SK-N-SH (cell line): ENCODE measurements at regions not wholly inside any gene's neighbourhood (a gene's known extent, or its start where the extent isn't known, plus 50 kb on each side); places are given as distances from the start of the nearest gene placed in this dataset.

ENCODE experiments used
- CTCF ChIA-PET: fragments of 300-600, 350-600 bp; formaldehyde crosslinking; extraction: SDS; loops from one replicate; lab custom pipeline; 2021; lab: Yijun Ruan, JAX
- POLR2A ChIA-PET: fragments of 350-600 bp; sonication (Branson Sonifier 250); formaldehyde crosslinking; extraction: SDS; loops from one replicate; lab custom pipeline; 2020; ENCODE audit warnings: antibody characterized with exemption, inconsistent platforms; lab: Yijun Ruan, JAX
- DNase-seq: peaks from one replicate; pipeline ENCODE4 v3.0.0; 2012
- H2AFZ ChIP-seq: fragments of 200-600 bp; sonication (generic); 2 replicates; pipeline ENCODE4 v1.8.1; 2016; ENCODE audit warnings: antibody characterized with exemption, mild to moderate bottlenecking, low read depth
- H3F3A ChIP-seq: fragments of 200-600 bp; sonication (generic); replicated peaks from 2 replicates; pipeline ENCODE3; 2016; ENCODE audit warnings: antibody characterized with exemption, mild to moderate bottlenecking; ENCODE audit not compliant: insufficient read depth
- H3K27ac ChIP-seq, 2 experiments: fragments of 200-500 bp in 1 of 2; fragments of 200-600 bp in 1 of 2; sonication (Bioruptor generic) in 1 of 2; sonication (generic), shearing (Covaris generic) in 1 of 2; 2 replicates each; pipeline versions ENCODE4 v1.5.1 to v1.6.1; 2014 to 2016; ENCODE audit warnings: low read depth in 2 of 2, inconsistent platforms in 1 of 2, low read length in 1 of 2, mild to moderate bottlenecking in 1 of 2, mixed read lengths in 1 of 2
- H3K27me3 ChIP-seq: fragments of 200-600 bp; sonication (generic), shearing (Covaris generic); 2 replicates; pipeline ENCODE4 v1.6.1; 2016; ENCODE audit warnings: mixed run types; ENCODE audit not compliant: insufficient read depth
- H3K36me3 ChIP-seq, 2 experiments: fragments of 200-500 bp in 1 of 2; fragments of 200-600 bp in 1 of 2; sonication (Bioruptor generic) in 1 of 2; sonication (generic) in 1 of 2; replicated peaks in 1 of 2; 2 replicates each; pipeline versions ENCODE3 to v1.5.1; 2014 to 2016; ENCODE audit warnings: low read length in 1 of 2, mild to moderate bottlenecking in 1 of 2; ENCODE audit not compliant: insufficient read depth in 2 of 2, control insufficient read depth in 1 of 2
- H3K4me1 ChIP-seq, 2 experiments: fragments of 200-500 bp in 1 of 2; fragments of 200-600 bp in 1 of 2; sonication (Bioruptor generic) in 1 of 2; sonication (generic), shearing (Covaris generic) in 1 of 2; 2 replicates each; pipeline versions ENCODE4 v1.5.1 to v1.6.1; 2014 to 2016; ENCODE audit warnings: low read depth in 1 of 2, low read length in 1 of 2, mixed run types in 1 of 2; ENCODE audit not compliant: insufficient read depth in 2 of 2, control insufficient read depth in 1 of 2
- H3K4me2 ChIP-seq: fragments of 200-600 bp; sonication (generic), shearing (Covaris generic); 2 replicates; pipeline ENCODE4 v1.6.1; 2017; ENCODE audit warnings: mixed run types
- H3K4me3 ChIP-seq, 2 experiments: fragments of 200-500 bp in 1 of 2; fragments of 200-600 bp in 1 of 2; sonication (Bioruptor generic) in 1 of 2; sonication (generic), shearing (Covaris generic) in 1 of 2; 2 replicates each; pipeline versions ENCODE4 v1.5.1 to v1.8.1; 2014 to 2016; ENCODE audit warnings: low read depth in 2 of 2, inconsistent platforms in 1 of 2, low read length in 1 of 2, mild to moderate bottlenecking in 1 of 2, mixed read lengths in 1 of 2, moderate library complexity in 1 of 2
- H3K79me2 ChIP-seq: fragments of 200-600 bp; sonication (generic); 2 replicates; pipeline ENCODE4 v1.8.1; 2017; ENCODE audit warnings: mild to moderate bottlenecking; ENCODE audit not compliant: insufficient read depth
- H3K9ac ChIP-seq: fragments of 200-600 bp; sonication (generic); 2 replicates; pipeline ENCODE4 v1.6.1; 2017; ENCODE audit warnings: mixed run types
- H3K9me2 ChIP-seq: fragments of 200-600 bp; sonication (generic); 2 replicates; pipeline ENCODE4 v1.6.1; 2017; ENCODE audit warnings: mixed run types
- H3K9me3 ChIP-seq: fragments of 200-600 bp; sonication (generic); 2 replicates; pipeline ENCODE4 v1.6.1; 2017; ENCODE audit warnings: mixed run types, mild to moderate bottlenecking, moderate library complexity
- H4K20me1 ChIP-seq: fragments of 200-600 bp; sonication (generic); 2 replicates; pipeline ENCODE4 v1.6.1; 2017; ENCODE audit warnings: mild to moderate bottlenecking, mixed run types; ENCODE audit not compliant: insufficient read depth
- CHD2 ChIP-seq: fragments of 150-350 bp; IDR thresholded peaks from 2 replicates; pipeline ENCODE4 v1.6.1; 2018; ENCODE audit warnings: low read length; ENCODE audit not compliant: partially characterized antibody
- EP300 ChIP-seq, 2 experiments: IDR thresholded peaks; 2 replicates each; pipeline versions ENCODE4 v1.4.0 to v1.6.1; 2012; ENCODE audit warnings: borderline replicate concordance in 1 of 2, low read depth in 1 of 2, low read length in 1 of 2
- FOSL2 ChIP-seq: IDR thresholded peaks from 2 replicates; pipeline ENCODE4 v1.4.0; 2012; ENCODE audit warnings: low read depth, mild to moderate bottlenecking, moderate library complexity, borderline replicate concordance
- FOXJ3 ChIP-seq: sonication (generic); formaldehyde crosslinking; IDR thresholded peaks from 2 replicates; pipeline ENCODE4 v1.5.1; 2020; ENCODE audit warnings: mild to moderate bottlenecking, missing genetic modification reagents
- FOXM1 ChIP-seq: IDR thresholded peaks from 2 replicates; pipeline ENCODE4 v1.4.0; 2012; ENCODE audit warnings: low read depth, mild to moderate bottlenecking
- GABPA ChIP-seq: IDR thresholded peaks from 2 replicates; pipeline ENCODE4 v1.4.0; 2012; ENCODE audit warnings: low read depth, mild to moderate bottlenecking
- JUND ChIP-seq: IDR thresholded peaks from 2 replicates; pipeline ENCODE4 v1.4.0; 2012
- MXI1 ChIP-seq: IDR thresholded peaks from 2 replicates; pipeline ENCODE4 v1.6.1; 2012; ENCODE audit warnings: mild to moderate bottlenecking, low read depth, low read length, improper control_type of control experiment
- NRF1 ChIP-seq: IDR thresholded peaks from 2 replicates; pipeline ENCODE4 v1.6.1; 2012; ENCODE audit warnings: low read depth, mild to moderate bottlenecking, low read length
- RAD21 ChIP-seq: IDR thresholded peaks from 2 replicates; pipeline ENCODE4 v1.6.1; 2012; ENCODE audit warnings: mild to moderate bottlenecking, low read length
- RCOR1 ChIP-seq: fragments of 150-350 bp; IDR thresholded peaks from 2 replicates; pipeline ENCODE4 v1.6.1; 2017; ENCODE audit warnings: antibody characterized with exemption, low read length
- SIN3A ChIP-seq: IDR thresholded peaks from 2 replicates; pipeline ENCODE4 v1.6.1; 2012; ENCODE audit warnings: low read depth, mild to moderate bottlenecking, low read length, moderate library complexity, borderline replicate concordance
- TCF12 ChIP-seq: IDR thresholded peaks from 2 replicates; pipeline ENCODE4 v1.4.0; 2012
- TEAD4 ChIP-seq: IDR thresholded peaks from 2 replicates; pipeline ENCODE4 v1.4.0; 2012; ENCODE audit warnings: mild to moderate bottlenecking, borderline replicate concordance; ENCODE audit not compliant: insufficient read depth
- WGBS: methylation state at CpG from one replicate; pipeline ENCODE4 v1.1.6; 2017; ENCODE audit warnings: low lambda C conversion rate; 5-methylcytosine and 5-hydroxymethylcytosine counted together
- TF ChIP-seq, protein P1 (sequence below): IDR thresholded peaks from 2 replicates; pipeline ENCODE4 v1.6.1; 2012; ENCODE audit warnings: mild to moderate bottlenecking, low read depth, low read length, moderate library complexity
- TF ChIP-seq, protein P2 (sequence below): fragments of 200-600 bp; sonication (generic); IDR thresholded peaks from 2 replicates; pipeline ENCODE4 v1.6.1; 2017; ENCODE audit warnings: antibody characterized with exemption, mild to moderate bottlenecking, moderate library complexity
- TF ChIP-seq, protein P3 (sequence below): fragments of 150-350 bp; IDR thresholded peaks from 2 replicates; pipeline ENCODE4 v1.6.1; 2017; ENCODE audit warnings: antibody characterized with exemption, low read length, low read depth, borderline replicate concordance

DNA sequence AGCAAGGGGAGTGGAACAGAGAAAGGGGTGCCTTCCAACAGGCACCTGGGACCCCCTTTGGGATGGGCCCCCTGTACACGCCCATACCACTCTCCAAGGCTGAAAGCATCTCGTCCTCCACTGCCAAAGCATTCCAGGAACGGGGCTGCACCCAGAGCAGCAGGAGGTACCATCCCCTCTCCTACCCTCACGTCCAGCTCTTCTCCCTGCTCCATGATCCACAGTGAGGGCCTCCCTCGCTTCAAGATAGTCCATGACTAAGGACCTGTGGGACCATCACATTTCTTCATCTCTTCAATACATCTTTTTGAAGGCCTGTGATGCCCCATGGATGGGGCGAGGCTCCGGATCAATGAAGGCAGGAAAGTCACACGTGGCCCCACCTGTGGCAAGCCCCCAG lies 209.9 kb downstream of the ANKRD60 start:
- no peak for TF ChIP-seq MXI1
- no peak for TF ChIP-seq FOSL2
- no peak for TF ChIP-seq SIN3A
- TF ChIP-seq, protein P1, sequence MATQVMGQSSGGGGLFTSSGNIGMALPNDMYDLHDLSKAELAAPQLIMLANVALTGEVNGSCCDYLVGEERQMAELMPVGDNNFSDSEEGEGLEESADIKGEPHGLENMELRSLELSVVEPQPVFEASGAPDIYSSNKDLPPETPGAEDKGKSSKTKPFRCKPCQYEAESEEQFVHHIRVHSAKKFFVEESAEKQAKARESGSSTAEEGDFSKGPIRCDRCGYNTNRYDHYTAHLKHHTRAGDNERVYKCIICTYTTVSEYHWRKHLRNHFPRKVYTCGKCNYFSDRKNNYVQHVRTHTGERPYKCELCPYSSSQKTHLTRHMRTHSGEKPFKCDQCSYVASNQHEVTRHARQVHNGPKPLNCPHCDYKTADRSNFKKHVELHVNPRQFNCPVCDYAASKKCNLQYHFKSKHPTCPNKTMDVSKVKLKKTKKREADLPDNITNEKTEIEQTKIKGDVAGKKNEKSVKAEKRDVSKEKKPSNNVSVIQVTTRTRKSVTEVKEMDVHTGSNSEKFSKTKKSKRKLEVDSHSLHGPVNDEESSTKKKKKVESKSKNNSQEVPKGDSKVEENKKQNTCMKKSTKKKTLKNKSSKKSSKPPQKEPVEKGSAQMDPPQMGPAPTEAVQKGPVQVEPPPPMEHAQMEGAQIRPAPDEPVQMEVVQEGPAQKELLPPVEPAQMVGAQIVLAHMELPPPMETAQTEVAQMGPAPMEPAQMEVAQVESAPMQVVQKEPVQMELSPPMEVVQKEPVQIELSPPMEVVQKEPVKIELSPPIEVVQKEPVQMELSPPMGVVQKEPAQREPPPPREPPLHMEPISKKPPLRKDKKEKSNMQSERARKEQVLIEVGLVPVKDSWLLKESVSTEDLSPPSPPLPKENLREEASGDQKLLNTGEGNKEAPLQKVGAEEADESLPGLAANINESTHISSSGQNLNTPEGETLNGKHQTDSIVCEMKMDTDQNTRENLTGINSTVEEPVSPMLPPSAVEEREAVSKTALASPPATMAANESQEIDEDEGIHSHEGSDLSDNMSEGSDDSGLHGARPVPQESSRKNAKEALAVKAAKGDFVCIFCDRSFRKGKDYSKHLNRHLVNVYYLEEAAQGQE = no peak
- no peak for TF ChIP-seq FOXM1
- TF ChIP-seq, protein P2, sequence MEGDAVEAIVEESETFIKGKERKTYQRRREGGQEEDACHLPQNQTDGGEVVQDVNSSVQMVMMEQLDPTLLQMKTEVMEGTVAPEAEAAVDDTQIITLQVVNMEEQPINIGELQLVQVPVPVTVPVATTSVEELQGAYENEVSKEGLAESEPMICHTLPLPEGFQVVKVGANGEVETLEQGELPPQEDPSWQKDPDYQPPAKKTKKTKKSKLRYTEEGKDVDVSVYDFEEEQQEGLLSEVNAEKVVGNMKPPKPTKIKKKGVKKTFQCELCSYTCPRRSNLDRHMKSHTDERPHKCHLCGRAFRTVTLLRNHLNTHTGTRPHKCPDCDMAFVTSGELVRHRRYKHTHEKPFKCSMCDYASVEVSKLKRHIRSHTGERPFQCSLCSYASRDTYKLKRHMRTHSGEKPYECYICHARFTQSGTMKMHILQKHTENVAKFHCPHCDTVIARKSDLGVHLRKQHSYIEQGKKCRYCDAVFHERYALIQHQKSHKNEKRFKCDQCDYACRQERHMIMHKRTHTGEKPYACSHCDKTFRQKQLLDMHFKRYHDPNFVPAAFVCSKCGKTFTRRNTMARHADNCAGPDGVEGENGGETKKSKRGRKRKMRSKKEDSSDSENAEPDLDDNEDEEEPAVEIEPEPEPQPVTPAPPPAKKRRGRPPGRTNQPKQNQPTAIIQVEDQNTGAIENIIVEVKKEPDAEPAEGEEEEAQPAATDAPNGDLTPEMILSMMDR = no peak
- no peak for TF ChIP-seq FOXJ3 (CRISPR knock-in tag)
- no peak for TF ChIP-seq GABPA
- TF ChIP-seq NRF1 = no peak
- TF ChIP-seq, protein P3, sequence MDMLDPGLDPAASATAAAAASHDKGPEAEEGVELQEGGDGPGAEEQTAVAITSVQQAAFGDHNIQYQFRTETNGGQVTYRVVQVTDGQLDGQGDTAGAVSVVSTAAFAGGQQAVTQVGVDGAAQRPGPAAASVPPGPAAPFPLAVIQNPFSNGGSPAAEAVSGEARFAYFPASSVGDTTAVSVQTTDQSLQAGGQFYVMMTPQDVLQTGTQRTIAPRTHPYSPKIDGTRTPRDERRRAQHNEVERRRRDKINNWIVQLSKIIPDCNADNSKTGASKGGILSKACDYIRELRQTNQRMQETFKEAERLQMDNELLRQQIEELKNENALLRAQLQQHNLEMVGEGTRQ = no peak
- no peak for TF ChIP-seq TCF12
- TF ChIP-seq EP300 (IDR thresholded peaks at IDR 0.05; ENCODE audit: borderline replicate concordance in 1 of 2, low read depth in 1 of 2, low read length in 1 of 2) = no peak
- no peak for TF ChIP-seq RCOR1
- no peak for TF ChIP-seq JUND
- TF ChIP-seq TEAD4 = no peak
- TF ChIP-seq RAD21 = no peak
- no peak for TF ChIP-seq CHD2
- no peak overlapping the region for H3K4me3 ChIP-seq
- no peaks in the 10 kb centered on the region for H4K20me1 ChIP-seq
- peaks cover 12 to 40% of the 10 kb centered on the region in 2 experiments; a peak in 3 of 4 replicates for H3K4me1 ChIP-seq
- no peaks in the 10 kb centered on the region for H3K9me3 ChIP-seq
- 83% methylated on average over 6 of the region's 8 CpGs for WGBS
- POLR2A ChIA-PET = interaction anchor here (0.6 kb wide), 1 partner anchor 18 kb away, joined by 3 read pairs; no protein-coding TSS in a partner anchor
- no peaks in the 10 kb centered on the region for H3K79me2 ChIP-seq
- H3K9me2 ChIP-seq = no peaks in the 10 kb centered on the region
- peak overlapping the region in 1 of 2 experiments; percentile 83; a peak in 3 of 4 replicates for H3K27ac ChIP-seq
- no peaks in the 10 kb centered on the region for H3K27me3 ChIP-seq
- peaks cover 12% of the 10 kb centered on the region for H3F3A ChIP-seq
- DNase-seq = no peak
- H3K9ac ChIP-seq = no peak overlapping the region
- H3K36me3 ChIP-seq = no peaks in the 10 kb centered on the region
- H2AFZ ChIP-seq = no peak overlapping the region
- H3K4me2 ChIP-seq = 0 out of 2 replicates have a peak overlapping the region, but pooled peaks have one; percentile 64
- CTCF ChIA-PET = interaction anchor here (1.0 kb wide), 1 partner anchor 68 kb away, joined by 3 read pairs; no protein-coding TSS in a partner anchor
